Endodermal cell (in vitro differentiated cells): ENCODE measurements at regions not wholly inside any gene's neighbourhood (a gene's known extent, or its start where the extent isn't known, plus 50 kb on each side); places are given as distances from the start of the nearest gene placed in this dataset.

Experiments used
- DNase-seq: peaks from one replicate; pipeline ENCODE4 v3.0.0-alpha.2; 2017
- H3K27ac ChIP-seq: 2 replicates; pipeline ENCODE4 v1.5.1; 2013; ENCODE audit warnings: mild to moderate bottlenecking, low read depth, low read length, moderate library complexity
- H3K27me3 ChIP-seq: 2 replicates; pipeline ENCODE4 v1.6.1; 2013; ENCODE audit warnings: mild to moderate bottlenecking, low read length, moderate library complexity; ENCODE audit not compliant: insufficient read depth, control insufficient read depth, poor library complexity, severe bottlenecking
- H3K36me3 ChIP-seq: 2 replicates; pipeline ENCODE4 v1.7.0; 2013; ENCODE audit warnings: mild to moderate bottlenecking, low read length, moderate library complexity; ENCODE audit not compliant: control insufficient read depth, insufficient read depth
- H3K4me1 ChIP-seq: one replicate; pipeline ENCODE4 v1.7.0; 2013; ENCODE audit warnings: low read length; ENCODE audit not compliant: control insufficient read depth, insufficient read depth
- H3K4me3 ChIP-seq: 2 replicates; pipeline ENCODE4 v1.5.1; 2013; ENCODE audit warnings: mild to moderate bottlenecking, low read length, moderate library complexity
- H3K9ac ChIP-seq: 2 replicates; pipeline ENCODE4 v1.6.1; 2013; ENCODE audit warnings: mild to moderate bottlenecking, low read length, moderate library complexity; ENCODE audit not compliant: poor library complexity, severe bottlenecking; ENCODE audit errors: extremely low read depth
- H3K9me3 ChIP-seq: 2 replicates; pipeline ENCODE4 v1.6.1; 2013; ENCODE audit warnings: mild to moderate bottlenecking, low read length, moderate library complexity; ENCODE audit not compliant: control insufficient read depth
- H3K27ac Mint-ChIP-seq: 2 replicates; pipeline ENCODE4 v1.8.0; 2020; ENCODE audit warnings: mixed read lengths
- H3K27me3 Mint-ChIP-seq: 2 replicates; pipeline ENCODE4 v1.8.0; 2021; ENCODE audit warnings: mild to moderate bottlenecking, mixed read lengths; ENCODE audit not compliant: insufficient read depth
- H3K36me3 Mint-ChIP-seq: 2 replicates; pipeline ENCODE4 v1.8.0; 2020; ENCODE audit warnings: low read depth, mixed read lengths
- H3K4me1 Mint-ChIP-seq: 2 replicates; pipeline ENCODE4 v1.8.0; 2020; ENCODE audit warnings: mixed read lengths
- H3K4me3 Mint-ChIP-seq: 2 replicates; pipeline ENCODE4 v1.8.0; 2020; ENCODE audit warnings: mild to moderate bottlenecking, moderate library complexity, mixed read lengths
- H3K9me3 Mint-ChIP-seq: 2 replicates; pipeline ENCODE4 v1.8.0; 2020; ENCODE audit warnings: mild to moderate bottlenecking, mixed read lengths
- CTCF ChIP-seq: fragments of 200-600 bp; sonication (generic); conservative IDR thresholded peaks from 2 replicates; pipeline ENCODE4 v1.5.0; 2021; ENCODE audit warnings: antibody characterized with exemption, mild to moderate bottlenecking
- WGBS, 2 experiments: methylation state at CpG; one replicate each; pipeline versions ENCODE4 v1.1.5 to v1.1.7; 2013; ENCODE audit warnings: missing lambda C conversion rate in 2 of 2, mixed read lengths in 1 of 2; ENCODE audit not compliant: insufficient coverage in 1 of 2, insufficient read length in 1 of 2; 5-methylcytosine and 5-hydroxymethylcytosine counted together

GRCh38 chr14:49303946-49304516, 282.1 kb downstream of the RPS29 start:
- 28 to 36% methylated on average over 3 to 5 of the region's 5 CpGs for WGBS, 2 experiments
- H3K4me1 Mint-ChIP-seq, result no peaks in the 10 kb centered on the region
- H3K4me1 ChIP-seq, result no peaks in the 10 kb centered on the region
- H3K4me3 Mint-ChIP-seq, result no peak overlapping the region
- H3K27me3 ChIP-seq, result peaks cover 7% of the 10 kb centered on the region
- H3K27ac ChIP-seq, result no peak overlapping the region
- no peak for TF ChIP-seq CTCF
- H3K36me3 Mint-ChIP-seq, result no peaks in the 10 kb centered on the region
- no peaks in the 10 kb centered on the region for H3K36me3 ChIP-seq
- no peak overlapping the region for H3K4me3 ChIP-seq
- peak; percentile 89 for DNase-seq
- H3K9ac ChIP-seq, result no peak overlapping the region
- no peaks in the 10 kb centered on the region for H3K9me3 Mint-ChIP-seq
- H3K27ac Mint-ChIP-seq, result no peak overlapping the region
- H3K9me3 ChIP-seq, result no peaks in the 10 kb centered on the region
- peaks cover 2% of the 10 kb centered on the region for H3K27me3 Mint-ChIP-seq

GRCh38 chr14:49297102-49297501, 289.1 kb downstream of the RPS29 start:
- no peak for TF ChIP-seq CTCF
- Histone ChIP-seq H3K9me3 (no peaks in the 10 kb centered on the region), H3K27ac (no peak overlapping the region), H3K4me1 (no peaks in the 10 kb centered on the region), H3K27me3 (no peaks in the 10 kb centered on the region), H3K9ac (no peak overlapping the region), H3K36me3 (no peaks in the 10 kb centered on the region), H3K4me3 (no peak overlapping the region)
- Mint-ChIP-seq H3K27me3 (peaks cover 6% of the 10 kb centered on the region), H3K4me3 (no peak overlapping the region), H3K27ac (no peak overlapping the region), H3K9me3 (no peaks in the 10 kb centered on the region), H3K4me1 (peaks cover 6% of the 10 kb centered on the region), H3K36me3 (no peaks in the 10 kb centered on the region)
- 90% methylated on average over 3 of the region's 3 CpGs; no CpG with 5 or more reads in 1 of the 2 experiments for WGBS, 2 experiments
- DNase-seq, result no peak

GRCh38 chr14:49294621-49295148, 291.5 kb downstream of the RPS29 start:
- no peaks in the 10 kb centered on the region for H3K36me3 ChIP-seq
- DNase-seq, result peak; percentile 51
- Mint-ChIP-seq H3K9me3 (no peaks in the 10 kb centered on the region), H3K4me3 (no peak overlapping the region), H3K36me3 (no peaks in the 10 kb centered on the region), H3K27ac (no peak overlapping the region), H3K27me3 (peaks cover 5% of the 10 kb centered on the region), H3K4me1 (peaks cover 6% of the 10 kb centered on the region)
- no peak overlapping the region for H3K4me3 ChIP-seq
- H3K4me1 ChIP-seq, result no peaks in the 10 kb centered on the region
- WGBS, 2 experiments, result 52 to 64% methylated on average over 3 to 5 of the region's 5 CpGs
- H3K27me3 ChIP-seq, result no peaks in the 10 kb centered on the region
- peak; percentile 61 for TF ChIP-seq CTCF
- H3K9ac ChIP-seq, result no peak overlapping the region
- no peaks in the 10 kb centered on the region for H3K9me3 ChIP-seq
- no peak overlapping the region for H3K27ac ChIP-seq
